ENCODE measurements at regions not wholly inside any gene's neighbourhood (a gene's known extent, or its start where the extent isn't known, plus 50 kb on each side); places are given as distances from the start of the nearest gene placed in this dataset.

GRCh38 chr14:101072070-101072469, 168.5 kb upstream of the RTL1 start:
- H3K4me1 ChIP-seq (ENCODE audit: control insufficient read depth in 1 of 2, insufficient read depth in 2 of 2, low read length in 2 of 2): no peaks in the 10 kb centered on the region
- H3K4me3 ChIP-seq (replicated peaks in 1 of 3; ENCODE audit: low read depth in 2 of 3, low read length in 3 of 3): no peak overlapping the region
- no peak for TF ChIP-seq CTCF (IDR thresholded peaks at IDR 0.05)
- DNase-seq: no peak
- WGBS (ENCODE audit: insufficient coverage): 85% methylated on average over 8 of the region's 10 CpGs
- H3K27me3 Mint-ChIP-seq (ENCODE audit: low read depth in 3 of 3): peaks cover 18 to 27% (median 20%) of the 10 kb centered on the region in 3 donors
- H3K4me1 Mint-ChIP-seq: no peaks in the 10 kb centered on the region
- H3K79me2 ChIP-seq (ENCODE audit: insufficient read depth, low read length): no peaks in the 10 kb centered on the region
- H3K9me3 ChIP-seq (replicated peaks in 1 of 2; ENCODE audit: control insufficient read depth in 1 of 2, insufficient read depth in 1 of 2, low read length in 2 of 2): no peaks in the 10 kb centered on the region
- H3K9ac ChIP-seq (ENCODE audit: insufficient read depth, low read length, poor library complexity, severe bottlenecking): no peak overlapping the region
- H4K20me1 ChIP-seq (ENCODE audit: insufficient read depth, low read length): no peaks in the 10 kb centered on the region
- H2AFZ ChIP-seq (ENCODE audit: insufficient read depth, low read depth, low read length, poor library complexity, severe bottlenecking): no peak overlapping the region
- no peak overlapping the region for H3K4me3 Mint-ChIP-seq
- intact Hi-C loops (cut with micrococcal nuclease): no loop called here
- no peak overlapping the region for H3K27ac Mint-ChIP-seq
- H3K36me3 ChIP-seq (replicated peaks in 1 of 2; ENCODE audit: control insufficient read depth in 1 of 2, insufficient read depth in 2 of 2, low read length in 2 of 2): no peaks in the 10 kb centered on the region
- no peaks in the 10 kb centered on the region for H3K36me3 Mint-ChIP-seq
- H3K4me2 ChIP-seq (replicated peaks; ENCODE audit: extremely low read depth, low read length, poor library complexity, severe bottlenecking): no peak overlapping the region
- peaks cover 0 to 15% of the 10 kb centered on the region in 2 donors for H3K27me3 ChIP-seq (ENCODE audit: control insufficient read depth in 2 of 2, insufficient read depth in 2 of 2, low read length in 2 of 2)
- H3K27ac ChIP-seq (ENCODE audit: low read depth in 1 of 2, low read length in 2 of 2): no peak overlapping the region
- peaks cover 0 to 2% (median 0%) of the 10 kb centered on the region in 7 donors for H3K9me3 Mint-ChIP-seq

DNA sequence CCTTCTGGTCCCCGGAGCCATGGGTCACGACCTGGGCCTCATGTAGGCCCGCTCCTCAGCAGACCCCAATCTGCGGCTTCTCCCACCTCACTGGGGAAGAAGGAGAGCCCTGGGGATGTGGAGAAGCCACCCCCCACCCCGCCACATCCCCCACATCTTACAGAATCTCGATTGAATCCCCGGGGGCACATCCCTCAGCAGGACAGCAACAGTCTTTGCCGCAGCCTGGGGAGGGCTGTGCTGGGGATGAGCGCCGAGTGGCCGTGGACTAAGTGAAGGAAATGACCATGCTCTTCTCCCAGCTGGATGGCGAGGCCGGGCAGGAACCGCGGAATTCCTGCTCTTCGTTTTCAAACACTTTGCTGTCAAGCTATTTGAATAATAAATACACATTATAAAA, 169.0 kb upstream of the RTL1 start:
- peaks cover 0 to 19% of the 10 kb centered on the region in 2 donors for H3K27me3 ChIP-seq (ENCODE audit: control insufficient read depth in 2 of 2, insufficient read depth in 2 of 2, low read length in 2 of 2)
- H3K36me3 Mint-ChIP-seq: no peaks in the 10 kb centered on the region

More for the DNA sequence above, 169.0 kb upstream of the RTL1 start:
- WGBS (ENCODE audit: insufficient coverage): no CpG with 5 or more reads among the region's 16 CpGs
- H3K9me3 ChIP-seq (replicated peaks in 1 of 2; ENCODE audit: control insufficient read depth in 1 of 2, insufficient read depth in 1 of 2, low read length in 2 of 2): no peaks in the 10 kb centered on the region
- H3K27me3 Mint-ChIP-seq (ENCODE audit: low read depth in 3 of 3): peaks cover 22 to 32% (median 25%) of the 10 kb centered on the region in 3 donors
- H3K4me3 Mint-ChIP-seq: no peak overlapping the region
- DNase-seq: no peak
- no peak overlapping the region for H3K9ac ChIP-seq (ENCODE audit: insufficient read depth, low read length, poor library complexity, severe bottlenecking)
- TF ChIP-seq CTCF (IDR thresholded peaks at IDR 0.05): no peak
- intact Hi-C loops (cut with micrococcal nuclease): no loop called here
- no peak overlapping the region for H3K27ac ChIP-seq (ENCODE audit: low read depth in 1 of 2, low read length in 2 of 2)
- H3K4me1 ChIP-seq (ENCODE audit: control insufficient read depth in 1 of 2, insufficient read depth in 2 of 2, low read length in 2 of 2): no peaks in the 10 kb centered on the region
- H3K4me3 ChIP-seq (replicated peaks in 1 of 3; ENCODE audit: low read depth in 2 of 3, low read length in 3 of 3): no peak overlapping the region
- H4K20me1 ChIP-seq (ENCODE audit: insufficient read depth, low read length): no peaks in the 10 kb centered on the region
- H3K27ac Mint-ChIP-seq: no peak overlapping the region
- no peak overlapping the region for H3K4me2 ChIP-seq (replicated peaks; ENCODE audit: extremely low read depth, low read length, poor library complexity, severe bottlenecking)
- H3K4me1 Mint-ChIP-seq: peaks cover under 1% of the 10 kb centered on the region
- no peaks in the 10 kb centered on the region for H3K36me3 ChIP-seq (replicated peaks in 1 of 2; ENCODE audit: control insufficient read depth in 1 of 2, insufficient read depth in 2 of 2, low read length in 2 of 2)
- no peaks in the 10 kb centered on the region for H3K79me2 ChIP-seq (ENCODE audit: insufficient read depth, low read length)
- peaks cover 0 to 4% (median 0%) of the 10 kb centered on the region in 7 donors for H3K9me3 Mint-ChIP-seq
- H2AFZ ChIP-seq (ENCODE audit: insufficient read depth, low read depth, low read length, poor library complexity, severe bottlenecking): no peak overlapping the region

Measured in CD14-positive monocyte (primary cell).